ENCODE measurements at regions not wholly inside any gene's neighbourhood (a gene's known extent, or its start where the extent isn't known, plus 50 kb on each side); places are given as distances from the start of the nearest gene placed in this dataset.

- no peak for DNase-seq
Measured at GRCh38 chr20:24256307-24256706, 213.1 kb upstream of the SYNDIG1 start.

- DNase-seq, result no peak
Measured at GRCh38 chr20:24254480-24254879, 214.9 kb upstream of the SYNDIG1 start.

GRCh38 chr20:24253321-24253720, 216.1 kb upstream of the SYNDIG1 start:
- no peak for DNase-seq

GRCh38 chr20:24245094-24245493, 224.3 kb upstream of the SYNDIG1 start:
- no peak for DNase-seq

GRCh38 chr20:24242763-24243162, 226.7 kb upstream of the SYNDIG1 start:
- DNase-seq, result no peak

GRCh38 chr20:24241466-24241865, 228.0 kb upstream of the SYNDIG1 start:
- DNase-seq, result no peak

GRCh38 chr20:24236963-24237362, 232.5 kb upstream of the SYNDIG1 start:
- no peak for DNase-seq

GRCh38 chr20:24236201-24236600, 233.2 kb upstream of the SYNDIG1 start:
- no peak for DNase-seq

GRCh38 chr20:24235296-24236175, 233.9 kb upstream of the SYNDIG1 start:
- no peak for DNase-seq

- DNase-seq, result no peak
Measured at GRCh38 chr20:24227600-24227999, 239.0 kb upstream of the GGTLC1 start.

GRCh38 chr20:24212494-24212893, 223.9 kb upstream of the GGTLC1 start:
- DNase-seq, result no peak

GRCh38 chr20:24211972-24212371, 223.4 kb upstream of the GGTLC1 start:
- DNase-seq, result no peak

- DNase-seq, result no peak
Measured at GRCh38 chr20:24210356-24210755, 221.8 kb upstream of the GGTLC1 start.

- no peak for DNase-seq
Measured at GRCh38 chr20:24208652-24209051, 220.1 kb upstream of the GGTLC1 start.

GRCh38 chr20:24207803-24208300, 219.3 kb upstream of the GGTLC1 start:
- no peak for DNase-seq

GRCh38 chr20:24206995-24207394, 218.4 kb upstream of the GGTLC1 start:
- no peak for DNase-seq

- no peak for DNase-seq
Measured at GRCh38 chr20:24203526-24204183, 215.1 kb upstream of the GGTLC1 start.

GRCh38 chr20:24199501-24199900, 210.9 kb upstream of the GGTLC1 start:
- DNase-seq, result no peak

GRCh38 chr20:24194143-24194542, 205.6 kb upstream of the GGTLC1 start:
- DNase-seq, result no peak

GRCh38 chr20:24190905-24191304, 202.3 kb upstream of the GGTLC1 start:
- no peak for DNase-seq

- no peak for DNase-seq
Measured at GRCh38 chr20:24185791-24186190, 197.2 kb upstream of the GGTLC1 start.

GRCh38 chr20:24181151-24181550, 192.6 kb upstream of the GGTLC1 start:
- DNase-seq, result no peak

GRCh38 chr20:24169256-24169655, 180.7 kb upstream of the GGTLC1 start:
- no peak for DNase-seq

GRCh38 chr20:24166412-24166811, 177.8 kb upstream of the GGTLC1 start:
- no peak for DNase-seq

- DNase-seq, result no peak
Measured at GRCh38 chr20:24166123-24166381, 177.5 kb upstream of the GGTLC1 start.
